Aorta (tissue), 5 donors: ENCODE measurements at regions not wholly inside any gene's neighbourhood (a gene's known extent, or its start where the extent isn't known, plus 50 kb on each side); places are given as distances from the start of the nearest gene placed in this dataset.
A peak's percentile ranks its signal among the peaks of the same experiment; 100 is the strongest.
"Not testable (repeated sequence)": the region's sequence is repeated elsewhere in the genome, so short reads cannot be mapped to it uniquely, and the experiment has no call there.

Experiments used
- ATAC-seq: fragments of 200-7000 bp; cut with Tn5 transposase; one replicate; pipeline ENCODE4 v1.9.1; 2022; ENCODE audit warnings: moderate library complexity; ENCODE audit not compliant: low FRiP score
- DNase-seq, 2 donors: peaks; one replicate each; pipeline ENCODE4 v3.0.0-alpha.2; 2020
- H3K27ac ChIP-seq, 2 donors: one replicate each; pipeline ENCODE4 v1.5.1; 2013; ENCODE audit warnings: low read length in 2 of 2, mild to moderate bottlenecking in 2 of 2, moderate library complexity in 2 of 2, control low read depth in 1 of 2, inconsistent platforms in 1 of 2, low read depth in 1 of 2
- H3K27me3 ChIP-seq, 2 donors: one replicate each; pipeline ENCODE4 v1.6.1; 2013; ENCODE audit warnings: control low read depth in 1 of 2, low read length in 1 of 2, mild to moderate bottlenecking in 1 of 2, moderate library complexity in 1 of 2; ENCODE audit not compliant: insufficient read depth in 2 of 2, control insufficient read depth in 1 of 2
- H3K36me3 ChIP-seq, 2 donors: one replicate each; pipeline ENCODE4 v1.6.1; 2013; ENCODE audit warnings: control low read depth in 1 of 2, low read length in 1 of 2, mild to moderate bottlenecking in 1 of 2; ENCODE audit not compliant: insufficient read depth in 2 of 2, control insufficient read depth in 1 of 2
- H3K4me1 ChIP-seq, 2 donors: one replicate each; pipeline ENCODE4 v1.6.1; 2013; ENCODE audit warnings: low read length in 2 of 2, control low read depth in 1 of 2, mild to moderate bottlenecking in 1 of 2, moderate library complexity in 1 of 2; ENCODE audit not compliant: insufficient read depth in 2 of 2, control insufficient read depth in 1 of 2
- H3K4me3 ChIP-seq, 2 donors: one replicate each; pipeline ENCODE4 v1.5.1; 2013; ENCODE audit warnings: low read length in 2 of 2, control low read depth in 1 of 2, mild to moderate bottlenecking in 1 of 2
- H3K9me3 ChIP-seq: one replicate; pipeline ENCODE4 v1.6.1; 2013; ENCODE audit warnings: mild to moderate bottlenecking, low read length; ENCODE audit not compliant: control insufficient read depth
- WGBS, 2 donors: extraction: QIAGEN DNeasy Blood & Tissue Kit; methylation state at CpG; one replicate each; pipeline ENCODE4 v1.1.7; 2013; 5-methylcytosine and 5-hydroxymethylcytosine counted together
- intact Hi-C, 2 donors: fragments of 100-400 bp; cut with DNase I; formaldehyde crosslinking; loops; one replicate each; pipeline versions ENCODE4 v1.14.2 to v1.15.0; 2022
- donor health status: healthy with polysubstance abuse.
- donor health status: Bipolar disorder and iron deficiency.
- donor health status: DM: no; HTN: no; CAD: no.
- donor health status: DM: no; HTN: no; CAD: no.
- donor health status: DM: yes; HTN: yes; CAD: no.

DNA sequence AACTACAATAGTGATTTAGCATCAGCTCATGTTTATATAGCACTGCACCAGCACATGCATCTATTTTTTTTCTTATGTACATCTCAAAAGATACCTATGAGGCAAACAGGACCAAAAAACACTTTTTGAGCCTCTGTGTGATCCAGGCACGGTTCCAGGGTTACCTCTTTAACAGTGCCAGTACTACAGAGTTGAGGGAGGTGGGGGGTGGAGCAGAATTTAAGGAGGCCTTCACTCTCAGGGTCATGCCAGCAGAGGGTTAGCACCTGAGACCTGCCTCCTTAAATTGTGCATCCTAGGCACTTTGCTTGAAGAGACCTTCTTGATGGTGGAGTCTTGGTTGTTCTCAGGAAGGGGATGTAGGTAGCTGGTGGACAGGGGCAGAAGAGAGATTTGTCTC, 150.3 kb upstream of the TBL1XR1 start:
- Histone ChIP-seq H3K36me3 (no peaks in the 10 kb centered on the region), H3K4me3 (no peak overlapping the region), H3K4me1 (peaks cover 6 to 8% of the 10 kb centered on the region in 2 donors), H3K27ac (no peak overlapping the region), H3K27me3 (no peaks in the 10 kb centered on the region), H3K9me3 (no peaks in the 10 kb centered on the region)
- DNase-seq: no peak
- whole genome bisulfite sequencing, 2 donors: 54 to 56% methylated on average over 1 of the region's 1 CpG
- ATAC-seq: no peak
- intact Hi-C loops: no loop called here

DNA sequence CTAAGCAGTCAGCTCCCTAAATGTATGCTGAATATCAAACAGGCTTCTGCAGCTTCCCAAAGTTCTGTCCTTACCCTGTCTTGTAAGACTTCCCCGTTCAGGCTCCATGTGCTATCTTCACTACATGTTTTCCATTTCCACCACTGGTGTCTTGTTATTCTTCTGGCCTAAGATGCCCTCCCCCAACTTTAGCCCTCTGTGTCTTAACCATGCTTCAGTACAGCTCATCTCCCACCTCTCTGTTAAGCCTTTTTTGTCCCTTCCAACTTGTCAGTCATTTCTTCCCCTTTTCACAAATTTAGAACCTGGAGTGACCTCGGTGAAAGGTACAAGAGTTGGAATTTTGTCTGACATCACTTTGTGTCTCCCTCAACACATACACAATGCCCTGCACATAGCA, 151.7 kb upstream of the TBL1XR1 start:
- 66 to 80% methylated on average over 2 of the region's 2 CpGs for WGBS, 2 donors
- intact Hi-C loops: no loop called here
- H3K9me3 ChIP-seq: no peaks in the 10 kb centered on the region

GRCh38 chr3:177349384-177349783, 152.1 kb upstream of the TBL1XR1 start:
- intact Hi-C loops: no loop called here

More for the DNA sequence above, 151.7 kb upstream of the TBL1XR1 start:
- Histone ChIP-seq H3K27me3 (no peaks in the 10 kb centered on the region), H3K36me3 (no peaks in the 10 kb centered on the region), H3K27ac (no peak overlapping the region), H3K4me3 (no peak overlapping the region), H3K4me1 (peaks cover 6 to 8% of the 10 kb centered on the region in 2 donors)
- DNase-seq (no peak), ATAC-seq (no peak)

DNA sequence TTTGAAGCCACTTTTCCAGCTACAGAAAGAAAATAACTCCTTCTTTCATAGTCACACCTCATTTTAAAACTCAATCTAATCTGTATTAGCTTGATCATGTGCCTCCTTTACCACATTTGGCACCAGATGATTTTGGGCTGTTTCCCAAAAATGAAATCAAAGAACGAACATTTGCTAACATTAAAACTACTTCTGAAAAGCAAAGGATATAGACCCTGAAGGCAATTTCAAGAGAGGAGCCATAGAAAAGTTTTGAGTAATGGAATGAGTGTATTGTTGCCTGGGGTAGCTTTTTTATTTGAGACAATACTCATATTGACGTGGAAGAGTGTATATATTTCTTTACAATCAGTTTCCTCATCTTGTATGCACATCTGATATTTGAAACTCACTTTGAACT, 152.8 kb upstream of the TBL1XR1 start:
- WGBS, 2 donors: 19 to 30% methylated on average over 2 of the region's 2 CpGs
- ATAC-seq: no peak
- Histone ChIP-seq H3K27ac (no peak overlapping the region), H3K9me3 (no peaks in the 10 kb centered on the region), H3K36me3 (no peaks in the 10 kb centered on the region), H3K4me1 (peaks cover 6 to 8% of the 10 kb centered on the region in 2 donors), H3K4me3 (no peak overlapping the region), H3K27me3 (no peaks in the 10 kb centered on the region)
- no peak for DNase-seq
- intact Hi-C loops: loop anchor here (10.0 kb wide), 2 partner anchors 295 to 975 kb away; no protein-coding TSS in a partner anchor

More at GRCh38 chr3:177349384-177349783, 152.1 kb upstream of the TBL1XR1 start:
- Histone ChIP-seq H3K27me3 (no peaks in the 10 kb centered on the region), H3K27ac (peak overlapping the region in 1 of 2 donors; percentile 43), H3K36me3 (no peaks in the 10 kb centered on the region), H3K4me3 (no peak overlapping the region), H3K9me3 (no peaks in the 10 kb centered on the region), H3K4me1 (peaks cover 6 to 8% of the 10 kb centered on the region in 2 donors)
- DNase-seq (no peak), ATAC-seq (no peak)
- WGBS, 2 donors: 74 to 81% methylated on average over 2 of the region's 2 CpGs

GRCh38 chr3:177351206-177351605, 153.9 kb upstream of the TBL1XR1 start:
- DNase-seq: no peak
- no peak overlapping the region for H3K27ac ChIP-seq
- WGBS, 2 donors: 100% methylated on average over 1 of the region's 1 CpG
- intact Hi-C loops: loop anchor here (10.0 kb wide), 2 partner anchors 296 to 974 kb away; no protein-coding TSS in a partner anchor
- no peak overlapping the region for H3K4me3 ChIP-seq
- no peaks in the 10 kb centered on the region for H3K9me3 ChIP-seq
- H3K4me1 ChIP-seq: peaks cover 3 to 4% of the 10 kb centered on the region in 2 donors
- H3K36me3 ChIP-seq: no peaks in the 10 kb centered on the region
- ATAC-seq: no peak
- no peaks in the 10 kb centered on the region for H3K27me3 ChIP-seq

DNA sequence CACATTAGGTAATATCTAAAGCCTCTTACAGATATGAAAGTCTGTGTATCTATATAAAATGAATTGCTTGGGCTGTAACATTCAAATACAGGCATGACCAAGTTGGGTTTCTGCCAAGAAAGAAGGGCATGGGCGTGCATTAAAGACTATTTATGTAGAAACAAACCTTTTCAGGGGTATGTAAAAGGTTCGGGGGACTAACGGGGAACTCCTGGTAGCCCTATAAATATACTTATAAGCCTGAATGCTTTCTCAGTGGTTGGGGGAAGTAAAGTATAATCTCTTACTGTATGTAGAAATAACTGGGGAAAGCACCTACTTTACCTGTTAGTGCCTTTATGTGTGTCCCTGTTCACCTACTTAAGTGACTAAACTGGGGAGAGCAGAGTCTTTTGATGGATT, 154.5 kb upstream of the TBL1XR1 start:
- no peak overlapping the region for H3K27ac ChIP-seq
- no peak overlapping the region for H3K4me3 ChIP-seq
- H3K27me3 ChIP-seq: no peaks in the 10 kb centered on the region
- DNase-seq (no peak), ATAC-seq (no peak)
- 84 to 86% methylated on average over 3 of the region's 3 CpGs for WGBS, 2 donors
- intact Hi-C loops: loop anchor here (10.0 kb wide), 2 partner anchors 297 to 973 kb away; no protein-coding TSS in a partner anchor
- no peaks in the 10 kb centered on the region for H3K9me3 ChIP-seq
- H3K36me3 ChIP-seq: no peaks in the 10 kb centered on the region
- peaks cover 2 to 4% of the 10 kb centered on the region in 2 donors for H3K4me1 ChIP-seq

- intact Hi-C loops: loop anchor here (10.0 kb wide), 2 partner anchors 298 to 972 kb away; no protein-coding TSS in a partner anchor
- DNase-seq (no peak), ATAC-seq (no peak)
- Histone ChIP-seq H3K27ac (peak overlapping the region in 1 of 2 donors; percentile 59), H3K4me3 (no peak overlapping the region), H3K36me3 (no peaks in the 10 kb centered on the region), H3K27me3 (no peaks in the 10 kb centered on the region), H3K9me3 (no peaks in the 10 kb centered on the region), H3K4me1 (peaks cover 0 to 4% of the 10 kb centered on the region in 2 donors)
- WGBS, 2 donors: 8 to 9% methylated on average over 4 of the region's 4 CpGs
Observed at GRCh38 chr3:177352424-177352823, 155.1 kb upstream of the TBL1XR1 start.

DNA sequence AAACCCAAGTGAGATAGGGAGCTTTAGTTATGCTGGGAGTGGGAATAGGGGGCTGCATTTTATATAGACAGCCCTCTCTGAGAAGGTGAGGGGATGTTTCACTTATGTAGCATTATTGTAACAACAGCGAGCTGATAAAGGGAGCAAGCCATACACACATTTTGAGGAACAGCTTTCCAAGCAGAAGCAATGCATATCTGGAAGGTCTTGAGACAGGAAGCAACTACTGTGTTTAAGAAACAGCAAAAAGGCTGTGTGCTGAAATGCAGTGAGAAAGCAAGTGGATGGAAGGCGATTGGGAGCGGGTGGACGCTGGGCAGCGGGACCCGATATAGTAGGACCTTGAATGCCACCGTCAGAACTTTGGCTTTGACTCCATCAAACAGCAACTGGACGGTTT, 155.9 kb upstream of the TBL1XR1 start:
- intact Hi-C loops: loop anchor here (10.0 kb wide), 2 partner anchors 298 to 972 kb away; no protein-coding TSS in a partner anchor
- Histone ChIP-seq H3K36me3 (no peaks in the 10 kb centered on the region), H3K4me1 (peaks cover 0 to 4% of the 10 kb centered on the region in 2 donors), H3K4me3 (no peak overlapping the region), H3K27ac (no peak overlapping the region), H3K9me3 (no peaks in the 10 kb centered on the region), H3K27me3 (no peaks in the 10 kb centered on the region)
- 84 to 92% methylated on average over 8 of the region's 8 CpGs for WGBS, 2 donors
- ATAC-seq (no peak), DNase-seq (no peak)

DNA sequence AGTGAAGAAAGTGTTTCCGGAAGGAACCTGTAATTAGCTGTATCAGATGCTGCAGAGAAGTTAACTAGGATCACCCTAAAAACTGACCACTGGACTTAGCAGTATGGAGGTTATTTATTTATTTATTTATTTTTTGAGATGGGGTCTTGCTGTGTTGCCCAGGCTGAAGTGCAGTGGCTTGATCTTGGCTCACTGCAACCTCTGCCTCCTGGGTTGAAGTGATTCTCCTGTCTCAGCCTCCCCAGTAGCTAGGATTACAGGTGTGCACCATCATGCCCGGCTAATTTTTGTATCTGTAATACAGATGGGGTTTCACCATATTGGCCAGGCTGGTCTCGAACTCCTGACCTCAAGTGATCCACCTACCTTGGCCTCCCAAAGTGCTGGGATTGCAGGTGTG, 156.6 kb upstream of the TBL1XR1 start:
- 97 to 100% methylated on average over 3 of the region's 3 CpGs for WGBS, 2 donors
- not testable (repeated sequence) for H3K27ac ChIP-seq, H3K4me1 ChIP-seq

More for the DNA sequence above, 156.6 kb upstream of the TBL1XR1 start:
- intact Hi-C loops: loop anchor here (10.0 kb wide), 2 partner anchors 299 to 971 kb away; no protein-coding TSS in a partner anchor
- not testable (repeated sequence) for H3K9me3 ChIP-seq, H3K4me3 ChIP-seq, H3K27me3 ChIP-seq, ATAC-seq, DNase-seq, H3K36me3 ChIP-seq
